ENCODE measurements at regions not wholly inside any gene's neighbourhood (a gene's known extent, or its start where the extent isn't known, plus 50 kb on each side); places are given as distances from the start of the nearest gene placed in this dataset.

- Histone ChIP-seq H3K36me3 (ENCODE audit: control insufficient read depth, insufficient read depth, low read length) (no peaks in the 10 kb centered on the region), H3K27me3 (ENCODE audit: control insufficient read depth, insufficient read depth, low read length) (no peaks in the 10 kb centered on the region), H3K4me3 (ENCODE audit: low read depth, low read length) (no peak overlapping the region)
- no peak for DNase-seq (ENCODE audit: low read depth)
- TF ChIP-seq CTCF (IDR thresholded peaks at IDR 0.05; ENCODE audit: insufficient read depth, low read length, poor library complexity, severe bottlenecking): no peak
These were observed 176.3 kb downstream of the NPR3 start for GRCh38 chr5:32887390-32887789.

- H3K4me3 ChIP-seq (ENCODE audit: low read depth, low read length): no peak overlapping the region
- H3K27me3 ChIP-seq (ENCODE audit: control insufficient read depth, insufficient read depth, low read length): no peaks in the 10 kb centered on the region
- DNase-seq (ENCODE audit: low read depth): no peak
- TF ChIP-seq CTCF (IDR thresholded peaks at IDR 0.05; ENCODE audit: insufficient read depth, low read length, poor library complexity, severe bottlenecking): no peak
- no peaks in the 10 kb centered on the region for H3K36me3 ChIP-seq (ENCODE audit: control insufficient read depth, insufficient read depth, low read length)
These were observed 178.0 kb downstream of the NPR3 start for GRCh38 chr5:32889078-32889477.

GRCh38 chr5:32903613-32904012 lies 192.5 kb downstream of the NPR3 start:
- no peaks in the 10 kb centered on the region for H3K27me3 ChIP-seq (ENCODE audit: control insufficient read depth, insufficient read depth, low read length)
- DNase-seq (ENCODE audit: low read depth): no peak

GRCh38 chr5:32908641-32909040 lies 197.5 kb downstream of the NPR3 start:
- no peaks in the 10 kb centered on the region for H3K27me3 ChIP-seq (ENCODE audit: control insufficient read depth, insufficient read depth, low read length)
- TF ChIP-seq CTCF (IDR thresholded peaks at IDR 0.05; ENCODE audit: insufficient read depth, low read length, poor library complexity, severe bottlenecking): no peak
- DNase-seq (ENCODE audit: low read depth): no peak
- no peak overlapping the region for H3K4me3 ChIP-seq (ENCODE audit: low read depth, low read length)
- no peaks in the 10 kb centered on the region for H3K36me3 ChIP-seq (ENCODE audit: control insufficient read depth, insufficient read depth, low read length)

More at GRCh38 chr5:32903613-32904012, 192.5 kb downstream of the NPR3 start:
- Histone ChIP-seq H3K4me3 (ENCODE audit: low read depth, low read length) (no peak overlapping the region), H3K36me3 (ENCODE audit: control insufficient read depth, insufficient read depth, low read length) (no peaks in the 10 kb centered on the region)
- no peak for TF ChIP-seq CTCF (IDR thresholded peaks at IDR 0.05; ENCODE audit: insufficient read depth, low read length, poor library complexity, severe bottlenecking)

GRCh38 chr5:32909207-32909606 lies 198.1 kb downstream of the NPR3 start:
- TF ChIP-seq CTCF (IDR thresholded peaks at IDR 0.05; ENCODE audit: insufficient read depth, low read length, poor library complexity, severe bottlenecking): no peak

GRCh38 chr5:32916648-32917047 lies 205.5 kb downstream of the NPR3 start:
- DNase-seq (ENCODE audit: low read depth): no peak
- Histone ChIP-seq H3K36me3 (ENCODE audit: control insufficient read depth, insufficient read depth, low read length) (no peaks in the 10 kb centered on the region), H3K27me3 (ENCODE audit: control insufficient read depth, insufficient read depth, low read length) (no peaks in the 10 kb centered on the region), H3K4me3 (ENCODE audit: low read depth, low read length) (no peak overlapping the region)
- peak; percentile 46 for TF ChIP-seq CTCF (IDR thresholded peaks at IDR 0.05; ENCODE audit: insufficient read depth, low read length, poor library complexity, severe bottlenecking)

More at GRCh38 chr5:32909207-32909606, 198.1 kb downstream of the NPR3 start:
- H3K27me3 ChIP-seq (ENCODE audit: control insufficient read depth, insufficient read depth, low read length): no peaks in the 10 kb centered on the region
- DNase-seq (ENCODE audit: low read depth): no peak
- no peak overlapping the region for H3K4me3 ChIP-seq (ENCODE audit: low read depth, low read length)
- H3K36me3 ChIP-seq (ENCODE audit: control insufficient read depth, insufficient read depth, low read length): no peaks in the 10 kb centered on the region

All from kidney epithelial cell (primary cell).